ENCODE measurements at regions not wholly inside any gene's neighbourhood (a gene's known extent, or its start where the extent isn't known, plus 50 kb on each side); places are given as distances from the start of the nearest gene placed in this dataset.

DNA sequence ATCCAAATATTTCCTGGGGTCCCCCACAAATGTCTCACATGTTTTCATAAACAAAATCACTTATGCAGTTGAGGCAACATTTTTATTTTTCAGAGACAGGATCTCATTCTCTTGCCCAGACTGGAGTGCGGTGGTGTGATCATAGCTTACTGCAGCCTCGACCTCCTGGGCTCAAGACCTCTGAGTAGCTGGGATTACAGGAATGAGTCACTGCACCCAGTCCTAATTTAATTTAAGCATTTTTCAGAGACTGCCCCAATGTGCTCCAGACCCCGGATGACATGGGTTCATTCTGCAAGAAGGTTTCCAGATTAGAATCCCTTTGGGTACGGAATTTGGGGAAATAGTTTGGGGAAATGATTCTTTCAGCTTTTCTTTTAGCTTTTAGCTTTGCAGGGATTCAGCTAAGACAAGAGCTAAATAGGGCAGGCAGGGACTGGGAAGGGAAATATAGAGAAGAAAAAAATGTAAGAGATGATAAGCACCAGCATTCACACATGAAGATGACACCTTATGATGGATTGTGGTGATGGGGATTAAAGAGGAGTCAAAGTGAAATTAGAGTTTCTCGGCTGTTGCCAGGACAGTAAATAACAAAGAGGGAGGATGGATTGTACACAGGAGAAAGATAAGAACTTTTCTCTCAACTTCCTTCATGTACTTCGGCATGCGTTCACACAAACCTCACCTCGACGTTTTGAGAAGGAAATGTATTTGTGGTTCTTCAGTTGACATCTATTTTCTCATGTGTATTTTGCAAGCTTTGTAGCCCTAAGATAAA lies 169.4 kb upstream of the TAB2 start:
- H3K4me3 ChIP-seq (replicated peaks in 1 of 2; ENCODE audit: low read depth in 2 of 2, low read length in 2 of 2) = no peak overlapping the region
- no peak for DNase-seq (ENCODE audit: low read depth in 2 of 2)
- TF ChIP-seq, protein P1, sequence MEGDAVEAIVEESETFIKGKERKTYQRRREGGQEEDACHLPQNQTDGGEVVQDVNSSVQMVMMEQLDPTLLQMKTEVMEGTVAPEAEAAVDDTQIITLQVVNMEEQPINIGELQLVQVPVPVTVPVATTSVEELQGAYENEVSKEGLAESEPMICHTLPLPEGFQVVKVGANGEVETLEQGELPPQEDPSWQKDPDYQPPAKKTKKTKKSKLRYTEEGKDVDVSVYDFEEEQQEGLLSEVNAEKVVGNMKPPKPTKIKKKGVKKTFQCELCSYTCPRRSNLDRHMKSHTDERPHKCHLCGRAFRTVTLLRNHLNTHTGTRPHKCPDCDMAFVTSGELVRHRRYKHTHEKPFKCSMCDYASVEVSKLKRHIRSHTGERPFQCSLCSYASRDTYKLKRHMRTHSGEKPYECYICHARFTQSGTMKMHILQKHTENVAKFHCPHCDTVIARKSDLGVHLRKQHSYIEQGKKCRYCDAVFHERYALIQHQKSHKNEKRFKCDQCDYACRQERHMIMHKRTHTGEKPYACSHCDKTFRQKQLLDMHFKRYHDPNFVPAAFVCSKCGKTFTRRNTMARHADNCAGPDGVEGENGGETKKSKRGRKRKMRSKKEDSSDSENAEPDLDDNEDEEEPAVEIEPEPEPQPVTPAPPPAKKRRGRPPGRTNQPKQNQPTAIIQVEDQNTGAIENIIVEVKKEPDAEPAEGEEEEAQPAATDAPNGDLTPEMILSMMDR (IDR thresholded peaks at IDR 0.05; ENCODE audit: low read depth, low read length) = no peak

DNA sequence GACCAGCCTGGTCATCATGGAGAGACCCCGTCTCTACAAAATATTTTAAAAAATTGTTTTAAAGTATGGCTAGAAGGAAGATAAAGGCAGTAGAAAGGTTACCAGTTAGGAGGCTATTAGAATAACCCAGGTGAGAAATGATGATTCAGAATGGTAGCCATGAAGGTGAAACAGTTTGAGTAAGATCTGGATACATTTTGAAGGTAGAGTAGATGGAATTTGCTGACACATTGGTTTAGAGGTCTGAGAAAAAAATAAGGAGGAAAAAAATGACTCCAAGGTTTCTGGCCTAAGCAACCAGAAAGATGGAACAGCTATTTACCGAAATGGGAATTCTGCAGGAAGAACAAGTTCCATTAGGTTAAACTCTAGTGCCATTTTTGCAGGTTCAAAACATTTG lies 167.9 kb upstream of the TAB2 start:
- TF ChIP-seq, protein P1 (IDR thresholded peaks at IDR 0.05; ENCODE audit: low read depth, low read length) = no peak
- H3K4me3 ChIP-seq (replicated peaks in 1 of 2; ENCODE audit: low read depth in 2 of 2, low read length in 2 of 2) = no peak overlapping the region
- DNase-seq (ENCODE audit: low read depth in 2 of 2) = no peak

DNA sequence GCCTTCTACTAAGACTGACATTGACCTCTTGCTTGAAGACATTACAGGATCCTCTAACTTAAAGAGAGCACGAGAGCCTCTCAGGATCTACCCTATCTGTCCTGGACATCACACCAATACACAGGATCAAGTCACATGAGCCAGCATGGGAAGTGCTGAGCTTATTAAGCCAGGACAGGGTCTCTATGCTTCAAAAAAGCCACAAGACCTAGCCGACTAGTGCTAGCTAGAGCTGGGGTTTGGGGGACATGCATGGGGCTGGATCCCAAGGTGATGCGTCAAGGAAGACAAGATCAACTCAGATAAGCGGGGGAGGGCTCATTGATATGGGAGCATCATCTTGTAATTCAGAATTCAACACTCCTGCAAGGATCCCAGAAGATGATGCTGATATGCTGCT lies 167.2 kb upstream of the TAB2 start:
- no peak overlapping the region for H3K4me3 ChIP-seq (replicated peaks in 1 of 2; ENCODE audit: low read depth in 2 of 2, low read length in 2 of 2)
- TF ChIP-seq, protein P1 (IDR thresholded peaks at IDR 0.05; ENCODE audit: low read depth, low read length) = no peak
- no peak for DNase-seq (ENCODE audit: low read depth in 2 of 2)

DNA sequence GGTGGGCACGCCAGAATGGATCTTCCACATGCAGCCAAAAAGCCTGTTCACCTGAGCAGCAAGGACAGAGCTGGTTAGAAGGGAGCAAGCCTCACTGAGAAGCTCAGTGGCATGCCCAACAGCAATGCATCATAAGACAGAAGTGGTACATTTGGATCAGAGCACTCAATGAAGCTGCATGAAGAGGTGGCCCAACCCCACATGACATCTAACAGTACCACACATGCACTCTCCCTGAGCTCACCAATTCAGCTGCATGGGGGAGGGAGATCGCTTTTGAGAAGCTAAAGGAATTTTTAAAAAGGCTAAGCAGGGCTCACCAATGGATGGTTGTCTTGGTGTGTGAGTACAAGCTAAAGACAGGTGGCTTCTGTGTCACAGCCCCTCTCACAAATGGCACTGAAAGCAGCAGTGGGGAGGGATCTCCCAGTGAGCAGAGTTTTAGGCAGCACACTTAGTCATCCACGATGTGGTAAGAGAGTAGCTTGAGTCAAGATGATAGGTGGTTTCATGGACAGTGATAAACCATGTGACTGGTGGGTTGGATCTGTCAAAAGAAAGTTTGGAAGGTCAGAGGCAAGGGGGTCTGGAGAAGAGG lies 166.6 kb upstream of the TAB2 start:
- H3K4me3 ChIP-seq (replicated peaks in 1 of 2; ENCODE audit: low read depth in 2 of 2, low read length in 2 of 2) = no peak overlapping the region
- TF ChIP-seq, protein P1 (IDR thresholded peaks at IDR 0.05; ENCODE audit: low read depth, low read length) = no peak
- peak in 1 of 2 donors; percentile 21 for DNase-seq (ENCODE audit: low read depth in 2 of 2)

DNA sequence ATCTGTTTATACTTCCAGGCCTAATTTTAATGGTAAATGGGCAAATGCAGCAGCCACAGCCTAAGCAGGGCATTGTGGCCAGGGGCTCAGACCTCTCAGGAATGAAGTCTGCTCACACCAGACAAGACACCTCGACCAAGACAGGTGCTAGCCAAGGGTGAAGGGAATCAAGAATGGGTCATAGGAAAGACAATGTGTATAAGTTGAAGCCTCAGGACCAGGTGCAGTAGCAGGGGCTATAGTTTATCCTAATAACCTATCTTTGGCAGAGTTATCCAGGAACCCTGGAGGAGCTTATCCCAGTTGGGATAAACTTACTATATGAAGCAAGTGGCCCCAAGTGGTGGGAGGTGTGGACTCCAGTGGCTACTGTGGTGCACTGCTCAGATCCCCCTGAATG lies 165.0 kb upstream of the TAB2 start:
- no peak for DNase-seq (ENCODE audit: low read depth in 2 of 2)
- no peak overlapping the region for H3K4me3 ChIP-seq (replicated peaks in 1 of 2; ENCODE audit: low read depth in 2 of 2, low read length in 2 of 2)
- TF ChIP-seq, protein P1 (IDR thresholded peaks at IDR 0.05; ENCODE audit: low read depth, low read length) = no peak

DNA sequence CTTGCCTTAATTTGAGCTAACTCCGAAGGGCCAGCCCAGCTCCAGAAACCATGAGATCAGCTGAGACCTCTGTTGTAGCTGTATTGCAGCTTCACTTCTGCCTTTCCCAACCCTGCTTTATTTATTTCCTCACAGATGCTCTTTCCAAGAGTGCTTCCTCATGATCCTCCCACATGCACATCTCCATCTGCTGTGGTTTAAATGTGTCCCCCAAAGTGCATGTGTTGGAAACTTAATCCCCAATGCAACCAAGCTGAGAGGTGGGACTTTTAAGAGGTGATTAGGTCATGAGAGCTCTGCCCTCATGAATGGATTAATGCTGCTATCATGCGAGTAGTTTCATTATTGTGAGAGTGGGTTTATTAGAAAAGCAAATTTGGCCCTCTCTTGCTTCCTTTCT lies 164.4 kb upstream of the TAB2 start:
- TF ChIP-seq, protein P1 (IDR thresholded peaks at IDR 0.05; ENCODE audit: low read depth, low read length) = no peak
- H3K4me3 ChIP-seq (replicated peaks in 1 of 2; ENCODE audit: low read depth in 2 of 2, low read length in 2 of 2) = no peak overlapping the region
- no peak for DNase-seq (ENCODE audit: low read depth in 2 of 2)

Data from cardiac fibroblast (primary cell).